Right atrium auricular region (tissue), 2 donors: ENCODE measurements at regions not wholly inside any gene's neighbourhood (a gene's known extent, or its start where the extent isn't known, plus 50 kb on each side); places are given as distances from the start of the nearest gene placed in this dataset.

ENCODE experiments used
- DNase-seq: peaks from one replicate; pipeline ENCODE4 v3.0.0-alpha.2; 2019; ENCODE audit warnings: low spot score
- H3K27ac ChIP-seq, 2 donors: fragments of 200-600 bp; sonication (generic); 1 replicate in 1 of 2; 2 replicates in 1 of 2; pipeline ENCODE4 v1.5.1; 2016 to 2019
- H3K27me3 ChIP-seq, 2 donors: fragments of 200-600 bp; sonication (generic); one replicate each; pipeline versions ENCODE4 v1.5.1 to v1.6.0; 2017 to 2019
- H3K36me3 ChIP-seq: fragments of 200-600 bp; sonication (generic); one replicate; pipeline ENCODE4 v1.5.1; 2016
- H3K4me1 ChIP-seq, 2 donors: fragments of 200-600 bp; sonication (generic); one replicate each; pipeline versions ENCODE4 v1.5.1 to v1.6.0; 2017 to 2019
- H3K4me3 ChIP-seq, 2 donors: fragments of 200-600 bp; sonication (generic); 1 replicate in 1 of 2; 2 replicates in 1 of 2; pipeline ENCODE4 v1.5.1; 2017 to 2019; ENCODE audit warnings: mild to moderate bottlenecking in 1 of 2, moderate library complexity in 1 of 2
- H3K9me3 ChIP-seq, 2 donors: fragments of 200-600 bp; sonication (generic); one replicate each; pipeline ENCODE4 v1.5.1; 2019
- TF ChIP-seq, protein P1 (sequence below), 2 donors: fragments of 200-600 bp; sonication (generic); IDR thresholded peaks; one replicate each; pipeline ENCODE4 v1.5.1; 2019; ENCODE audit warnings: antibody characterized with exemption in 2 of 2

DNA sequence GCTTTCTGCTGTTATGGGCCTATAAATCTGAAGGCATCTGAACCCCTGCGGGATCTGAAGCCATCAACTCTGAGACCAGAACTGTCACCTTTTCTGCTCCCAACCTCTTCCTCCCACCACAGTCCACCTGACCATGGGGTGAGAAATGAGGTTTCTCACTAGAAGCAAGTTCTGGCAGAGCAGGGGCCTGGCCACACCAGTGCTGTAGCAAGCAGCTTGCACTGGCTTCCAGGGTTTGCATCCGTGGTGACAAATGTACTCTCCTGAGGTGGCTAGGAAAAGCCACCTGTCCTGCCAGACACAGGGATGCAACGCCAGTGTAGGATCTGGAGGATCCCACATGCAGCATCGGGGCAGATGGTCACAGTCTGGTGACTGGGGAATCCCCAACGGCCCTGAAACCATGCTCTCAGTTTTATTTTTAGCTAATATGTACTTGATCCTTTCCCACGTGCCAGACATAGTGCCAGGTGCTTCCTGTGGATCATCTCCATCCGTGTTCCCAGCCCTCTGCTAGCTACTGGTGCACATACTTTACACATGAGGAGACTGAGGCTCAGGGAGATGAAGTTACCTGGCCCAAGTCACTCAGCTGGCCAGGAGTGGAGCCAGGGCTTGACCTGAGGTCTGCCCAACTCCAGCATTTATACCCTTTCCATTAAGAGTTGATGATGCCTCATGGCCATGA lies 122.1 kb upstream of the SPACA1 start:
- no peaks in the 10 kb centered on the region for H3K27me3 ChIP-seq
- H3K4me3 ChIP-seq, result no peak overlapping the region
- TF ChIP-seq, protein P1, sequence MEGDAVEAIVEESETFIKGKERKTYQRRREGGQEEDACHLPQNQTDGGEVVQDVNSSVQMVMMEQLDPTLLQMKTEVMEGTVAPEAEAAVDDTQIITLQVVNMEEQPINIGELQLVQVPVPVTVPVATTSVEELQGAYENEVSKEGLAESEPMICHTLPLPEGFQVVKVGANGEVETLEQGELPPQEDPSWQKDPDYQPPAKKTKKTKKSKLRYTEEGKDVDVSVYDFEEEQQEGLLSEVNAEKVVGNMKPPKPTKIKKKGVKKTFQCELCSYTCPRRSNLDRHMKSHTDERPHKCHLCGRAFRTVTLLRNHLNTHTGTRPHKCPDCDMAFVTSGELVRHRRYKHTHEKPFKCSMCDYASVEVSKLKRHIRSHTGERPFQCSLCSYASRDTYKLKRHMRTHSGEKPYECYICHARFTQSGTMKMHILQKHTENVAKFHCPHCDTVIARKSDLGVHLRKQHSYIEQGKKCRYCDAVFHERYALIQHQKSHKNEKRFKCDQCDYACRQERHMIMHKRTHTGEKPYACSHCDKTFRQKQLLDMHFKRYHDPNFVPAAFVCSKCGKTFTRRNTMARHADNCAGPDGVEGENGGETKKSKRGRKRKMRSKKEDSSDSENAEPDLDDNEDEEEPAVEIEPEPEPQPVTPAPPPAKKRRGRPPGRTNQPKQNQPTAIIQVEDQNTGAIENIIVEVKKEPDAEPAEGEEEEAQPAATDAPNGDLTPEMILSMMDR (IDR thresholded peaks at IDR 0.05), result no peak
- no peaks in the 10 kb centered on the region for H3K4me1 ChIP-seq
- DNase-seq, result no peak
- no peaks in the 10 kb centered on the region for H3K36me3 ChIP-seq
- H3K27ac ChIP-seq, result no peak overlapping the region
- no peaks in the 10 kb centered on the region for H3K9me3 ChIP-seq

DNA sequence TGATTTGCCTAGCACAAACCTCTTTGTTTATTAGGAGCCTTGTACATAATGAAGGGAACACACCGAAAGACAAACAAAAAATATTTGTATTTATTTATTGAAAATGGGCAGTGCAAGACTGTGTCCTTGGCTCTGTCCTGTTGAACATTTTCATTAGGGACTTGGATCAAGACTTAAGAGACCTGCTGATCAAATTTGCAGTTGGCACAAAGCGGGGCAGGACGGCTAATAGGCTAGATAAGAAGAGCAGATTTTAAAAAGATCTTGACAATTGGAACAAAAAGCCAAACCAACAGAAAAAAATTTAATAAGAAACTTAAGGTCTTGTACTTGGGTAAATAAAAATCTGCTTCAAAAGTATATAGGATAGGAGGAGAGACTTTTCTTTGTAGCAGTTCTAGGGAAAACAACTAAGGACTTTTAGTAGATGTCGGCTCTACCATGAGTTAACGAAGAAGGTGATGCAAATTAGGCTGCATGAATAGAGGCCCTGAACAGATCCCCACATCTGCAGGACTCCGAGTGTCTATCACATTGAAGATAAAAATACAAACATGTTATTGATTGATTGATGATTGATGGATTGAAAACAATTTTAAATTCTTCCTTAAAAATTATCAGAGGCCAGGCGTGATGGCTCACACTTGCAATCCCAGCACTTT lies 124.1 kb upstream of the SPACA1 start:
- H3K27ac ChIP-seq, result no peak overlapping the region
- no peak for DNase-seq
- H3K27me3 ChIP-seq, result no peaks in the 10 kb centered on the region
- TF ChIP-seq, protein P1 (IDR thresholded peaks at IDR 0.05), result no peak
- H3K9me3 ChIP-seq, result no peaks in the 10 kb centered on the region
- no peaks in the 10 kb centered on the region for H3K4me1 ChIP-seq
- no peaks in the 10 kb centered on the region for H3K36me3 ChIP-seq
- no peak overlapping the region for H3K4me3 ChIP-seq

DNA sequence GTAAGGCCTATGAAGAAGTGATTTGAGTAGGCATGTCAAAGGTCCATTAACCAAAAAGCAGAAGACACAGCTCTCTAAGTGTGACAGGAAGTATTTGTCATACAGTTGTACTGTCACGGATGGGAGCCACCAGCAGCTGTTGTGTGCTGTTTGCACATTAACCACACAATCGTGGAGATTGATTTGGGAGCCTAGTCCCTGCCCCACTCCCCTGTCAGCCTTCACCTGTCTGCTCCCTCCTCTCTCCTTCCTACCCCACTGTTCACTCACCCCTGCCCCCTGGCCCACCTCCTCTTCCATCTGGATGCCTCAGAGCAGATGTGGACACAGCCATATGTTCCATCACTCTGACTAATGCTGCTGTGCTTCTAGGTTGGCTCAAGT lies 124.7 kb upstream of the SPACA1 start:
- Histone ChIP-seq H3K9me3 (no peaks in the 10 kb centered on the region), H3K4me3 (no peak overlapping the region), H3K36me3 (no peaks in the 10 kb centered on the region), H3K27me3 (no peaks in the 10 kb centered on the region), H3K27ac (no peak overlapping the region), H3K4me1 (no peaks in the 10 kb centered on the region)
- DNase-seq, result no peak
- TF ChIP-seq, protein P1 (IDR thresholded peaks at IDR 0.05), result no peak

DNA sequence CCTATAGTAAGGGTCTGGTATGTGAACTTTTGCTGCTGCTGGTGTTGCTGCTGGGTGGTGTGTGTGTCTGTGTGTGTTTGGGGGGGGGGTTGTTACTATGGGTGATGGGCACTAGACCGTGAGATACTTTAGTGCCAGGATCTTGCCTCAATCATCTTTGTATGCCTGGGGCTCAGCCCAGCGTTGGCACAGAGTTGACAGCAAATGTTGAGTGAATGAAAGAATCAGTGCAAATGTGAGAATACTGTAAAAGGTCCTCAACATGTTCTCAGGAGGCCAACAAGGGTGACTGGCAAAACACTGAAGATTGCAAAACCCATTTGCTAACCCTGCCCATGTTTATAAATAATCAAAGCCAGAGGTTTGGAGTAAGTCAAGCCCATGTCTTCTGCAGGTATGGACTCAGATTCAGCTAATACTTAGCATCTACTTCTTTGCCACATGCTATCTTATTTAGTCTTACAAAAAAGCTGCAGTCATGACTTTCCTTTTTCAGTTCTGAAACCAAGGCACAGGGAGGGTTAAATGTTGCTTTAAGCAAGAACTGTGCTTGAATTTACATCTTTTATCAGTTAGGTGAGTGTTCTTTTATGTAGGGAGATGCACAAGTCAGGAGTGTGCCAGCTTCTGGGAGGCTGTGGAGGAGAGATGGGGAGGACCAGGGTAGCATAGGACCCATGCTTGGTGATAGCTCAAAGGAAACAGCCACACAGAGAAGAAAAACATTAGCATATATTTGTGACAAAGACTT lies 125.3 kb upstream of the SPACA1 start:
- Histone ChIP-seq H3K4me1 (no peaks in the 10 kb centered on the region), H3K27me3 (no peaks in the 10 kb centered on the region), H3K36me3 (no peaks in the 10 kb centered on the region), H3K27ac (no peak overlapping the region), H3K4me3 (no peak overlapping the region), H3K9me3 (no peaks in the 10 kb centered on the region)
- TF ChIP-seq, protein P1 (IDR thresholded peaks at IDR 0.05), result no peak
- DNase-seq, result no peak

DNA sequence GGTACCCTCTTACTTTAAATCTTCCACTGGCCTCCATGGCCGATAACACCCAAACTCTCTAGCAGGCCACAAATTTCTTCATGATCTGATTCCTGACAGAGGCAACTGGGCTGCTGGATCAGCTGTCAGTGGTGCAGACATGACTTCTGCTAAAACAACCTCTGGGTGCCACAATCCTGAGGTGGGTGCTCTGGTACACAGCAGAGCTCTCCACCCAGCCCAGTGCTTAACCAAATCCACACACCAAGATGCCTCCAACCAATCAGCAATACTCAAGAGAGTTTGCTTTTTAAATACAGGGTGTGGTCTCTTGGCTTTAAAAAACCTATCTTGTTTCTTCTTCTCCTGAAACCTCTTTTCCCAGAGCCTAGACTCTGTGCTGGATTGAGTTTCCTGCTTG lies 126.6 kb upstream of the SPACA1 start:
- DNase-seq, result no peak
- Histone ChIP-seq H3K36me3 (no peaks in the 10 kb centered on the region), H3K27ac (no peak overlapping the region), H3K27me3 (no peaks in the 10 kb centered on the region), H3K9me3 (peaks cover 0 to 3% of the 10 kb centered on the region in 2 donors), H3K4me3 (no peak overlapping the region), H3K4me1 (no peaks in the 10 kb centered on the region)
- TF ChIP-seq, protein P1 (IDR thresholded peaks at IDR 0.05), result no peak
